Activated CD4-positive, alpha-beta T cell treated with anti-CD3 and anti-CD28 coated beads, Interleukin-2, amount 50 U/mL, for 4 hours (primary cell): ENCODE measurements at regions not wholly inside any gene's neighbourhood (a gene's known extent, or its start where the extent isn't known, plus 50 kb on each side); places are given as distances from the start of the nearest gene placed in this dataset.
"Not testable (repeated sequence)": the region's sequence is repeated elsewhere in the genome, so short reads cannot be mapped to it uniquely, and the experiment has no call there.

Experiments used
- DNase-seq, 2 experiments: peaks; one replicate each; pipeline ENCODE4 v3.0.0-alpha.2; 2020

DNA sequence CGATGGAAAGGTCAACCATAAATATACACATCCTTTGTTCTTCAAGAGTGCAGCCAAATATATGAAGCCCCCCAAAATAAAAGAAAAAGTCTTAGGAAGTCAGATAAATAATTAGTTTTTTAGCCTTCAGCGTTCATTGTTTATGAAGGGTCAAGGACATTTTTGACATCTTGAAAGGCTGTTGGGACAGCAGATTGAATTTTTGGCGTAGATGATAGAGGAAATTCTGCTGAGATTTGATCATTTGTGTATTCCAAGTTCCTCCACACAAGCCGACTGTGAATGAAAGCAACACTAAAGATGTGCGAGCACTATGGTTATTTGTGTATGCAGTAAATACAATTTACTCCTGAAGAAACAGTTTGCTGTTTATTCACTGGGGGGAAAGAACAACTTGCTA lies 177.8 kb upstream of the PARD3B start:
- DNase-seq, result no peak

DNA sequence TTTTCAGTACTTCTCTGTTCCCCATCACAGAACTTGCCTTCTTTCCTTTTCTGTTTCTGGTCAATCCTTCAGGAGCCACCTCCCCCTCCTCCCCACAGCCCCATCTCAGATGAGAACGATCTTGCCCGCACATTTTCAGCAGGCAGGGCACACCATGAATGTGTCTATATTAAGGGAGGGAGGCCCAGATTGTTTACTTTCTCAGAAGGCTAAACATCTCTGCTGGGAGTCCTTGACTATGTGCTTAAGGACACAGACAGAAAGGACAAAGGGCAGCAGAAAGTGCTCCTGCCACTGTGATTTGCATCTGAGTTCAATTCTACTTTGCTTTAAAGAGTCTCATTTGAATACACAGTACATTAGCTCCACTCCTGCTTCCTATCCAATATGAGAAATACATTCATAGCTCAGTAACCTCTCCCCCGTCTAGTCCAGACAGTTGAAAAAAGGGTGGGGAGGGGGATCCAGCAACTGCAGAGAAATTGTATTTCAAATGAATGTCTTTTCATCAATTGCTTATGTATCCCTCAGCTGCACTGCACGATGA lies 175.0 kb upstream of the PARD3B start:
- no peak for DNase-seq

DNA sequence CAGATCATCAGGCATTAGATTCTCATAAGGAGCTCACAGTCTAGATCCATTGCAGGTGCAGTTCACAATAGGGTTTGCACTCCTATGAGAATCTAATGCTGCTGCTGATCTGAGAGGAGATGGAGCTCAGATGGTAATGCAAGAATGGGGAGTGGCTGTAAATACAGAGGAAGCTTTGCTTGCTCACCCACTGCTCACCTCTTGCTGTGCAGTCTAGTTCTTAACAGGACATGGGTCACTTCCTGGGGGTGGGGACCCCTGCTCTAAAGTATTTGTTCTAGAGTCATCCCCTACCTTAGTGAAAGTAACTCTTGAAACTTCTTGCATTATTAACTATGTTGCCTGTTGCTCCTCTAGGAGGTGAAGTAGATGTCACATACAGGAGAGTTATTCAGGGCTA lies 171.3 kb upstream of the PARD3B start:
- DNase-seq, result no peak

DNA sequence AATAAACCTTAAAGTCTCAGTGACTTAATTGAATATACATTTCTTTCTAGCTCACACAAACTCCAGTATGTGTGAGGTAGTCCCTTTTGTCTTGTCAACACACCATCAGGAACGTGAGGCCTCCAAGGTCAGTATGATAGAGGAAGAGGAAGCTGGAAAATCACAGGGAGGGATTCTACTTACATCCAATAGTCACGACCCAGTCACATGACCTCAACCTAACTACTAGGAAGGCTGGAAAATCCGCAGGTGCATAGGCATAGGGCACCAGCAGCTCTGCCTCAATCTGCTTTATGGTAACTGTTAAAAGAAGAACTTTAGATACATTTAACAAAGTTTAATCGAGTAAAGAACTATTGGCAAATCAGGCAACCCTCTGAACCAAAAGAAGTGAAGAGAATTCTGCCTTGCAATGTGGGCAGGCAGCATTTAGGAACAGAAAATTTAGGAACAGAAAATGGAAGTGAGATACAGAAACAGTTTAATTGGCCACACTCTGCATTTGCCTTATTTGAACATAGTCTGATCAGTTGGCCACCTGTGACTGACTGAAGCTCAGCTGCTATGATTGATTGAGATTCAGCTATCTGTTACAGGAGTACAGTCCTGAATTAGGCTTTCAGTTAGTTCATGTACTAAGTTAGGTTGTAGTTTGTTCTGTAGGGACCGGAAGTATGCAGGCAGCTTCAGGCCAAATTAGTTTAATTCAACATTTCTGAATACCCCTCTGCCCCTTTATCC lies 165.0 kb upstream of the PARD3B start:
- no peak for DNase-seq

DNA sequence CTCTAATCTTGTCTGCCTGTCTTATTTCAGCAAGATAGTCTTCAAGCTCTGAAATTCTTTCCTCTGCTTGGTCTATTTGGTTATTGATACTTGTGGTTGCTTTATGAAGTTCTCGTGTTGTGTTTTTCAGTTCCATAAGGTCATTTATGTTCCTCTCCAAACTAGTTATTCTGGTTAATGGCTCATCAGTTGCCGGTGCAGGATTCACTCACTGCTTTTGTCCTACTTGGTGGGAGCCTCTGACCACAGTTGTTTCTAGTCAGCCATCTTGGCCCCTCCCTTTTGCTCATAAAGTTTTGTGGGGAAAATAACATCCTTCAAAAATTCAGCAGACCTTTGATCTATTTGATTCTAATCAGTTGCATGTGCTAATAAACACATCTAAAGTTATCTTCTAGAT lies 158.6 kb upstream of the PARD3B start:
- DNase-seq, result no peak

DNA sequence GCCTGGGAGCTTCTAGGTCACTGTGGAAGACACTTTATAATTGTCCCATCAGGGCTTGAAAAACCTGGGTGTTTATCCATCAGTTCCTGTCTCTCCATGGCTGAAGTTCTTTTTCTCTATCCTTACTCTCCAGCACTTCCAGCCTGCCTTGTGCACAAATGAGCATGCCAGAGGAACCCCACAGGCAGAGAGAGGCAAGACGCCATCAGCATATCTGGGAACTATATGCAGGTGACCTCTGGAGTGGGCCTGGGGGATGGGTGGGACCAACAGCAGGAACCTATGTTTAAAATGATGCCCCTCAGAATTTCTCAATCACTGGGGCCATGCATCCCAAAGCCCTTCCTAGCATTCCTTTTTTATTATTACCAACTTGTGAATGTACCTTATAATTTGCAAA lies 156.2 kb upstream of the PARD3B start:
- no peak for DNase-seq

DNA sequence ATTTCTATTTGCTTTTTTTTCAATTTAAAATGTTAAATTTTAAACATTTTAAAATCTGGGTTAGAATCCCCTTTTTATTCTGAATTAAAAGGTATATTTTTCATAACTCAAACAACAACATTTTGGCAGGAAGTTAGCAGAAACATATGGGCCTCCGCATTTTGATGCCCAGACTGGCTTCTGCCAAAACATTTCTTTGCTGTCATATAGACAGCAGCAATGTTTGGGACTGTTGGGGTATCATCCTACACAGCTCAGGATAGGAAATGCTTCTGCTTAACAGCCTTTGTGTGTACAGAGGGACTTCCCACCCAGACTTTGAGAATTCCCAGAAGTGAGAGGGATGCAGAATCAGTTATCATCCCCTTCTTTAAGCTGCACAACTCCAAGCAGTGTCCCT lies 155.4 kb upstream of the PARD3B start:
- no peak for DNase-seq

DNA sequence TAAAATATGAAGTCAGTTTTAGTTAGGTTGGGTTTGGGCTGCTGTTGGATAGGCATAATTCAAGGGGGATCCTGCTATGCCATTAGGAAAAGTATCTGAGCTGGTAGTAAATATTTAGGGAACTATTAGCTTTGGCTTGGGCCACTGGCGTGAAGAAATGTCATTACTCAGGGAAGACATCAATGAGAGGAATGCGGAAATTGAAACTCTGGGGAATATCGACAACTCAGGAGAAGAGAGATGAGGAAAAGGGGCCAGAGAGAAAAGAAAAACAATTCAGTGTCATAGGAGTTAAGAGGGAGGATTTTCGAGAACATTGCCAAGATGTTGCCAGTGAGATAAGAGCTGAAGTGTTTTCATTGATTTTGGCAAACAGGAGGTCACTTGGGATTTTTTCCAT lies 149.7 kb upstream of the PARD3B start:
- no peak for DNase-seq

DNA sequence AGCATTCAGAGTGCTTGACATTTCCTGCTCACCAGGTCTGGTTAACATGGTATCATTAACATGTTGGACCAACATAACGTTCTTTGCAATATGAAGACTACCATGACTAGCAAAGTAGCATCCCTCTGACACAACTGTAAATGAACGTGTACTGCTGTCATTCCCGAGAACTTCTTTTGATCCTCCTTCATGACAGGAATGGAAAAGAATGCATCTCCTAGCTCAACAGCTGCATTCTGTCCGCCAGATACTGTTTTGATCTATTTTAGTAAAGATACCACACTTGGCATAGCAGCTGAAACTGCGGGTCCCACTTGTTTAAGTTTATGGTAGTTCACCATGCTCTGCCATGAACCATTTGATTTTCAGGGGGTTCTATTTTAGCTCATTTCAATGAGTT lies 144.2 kb upstream of the PARD3B start:
- DNase-seq, result no peak

DNA sequence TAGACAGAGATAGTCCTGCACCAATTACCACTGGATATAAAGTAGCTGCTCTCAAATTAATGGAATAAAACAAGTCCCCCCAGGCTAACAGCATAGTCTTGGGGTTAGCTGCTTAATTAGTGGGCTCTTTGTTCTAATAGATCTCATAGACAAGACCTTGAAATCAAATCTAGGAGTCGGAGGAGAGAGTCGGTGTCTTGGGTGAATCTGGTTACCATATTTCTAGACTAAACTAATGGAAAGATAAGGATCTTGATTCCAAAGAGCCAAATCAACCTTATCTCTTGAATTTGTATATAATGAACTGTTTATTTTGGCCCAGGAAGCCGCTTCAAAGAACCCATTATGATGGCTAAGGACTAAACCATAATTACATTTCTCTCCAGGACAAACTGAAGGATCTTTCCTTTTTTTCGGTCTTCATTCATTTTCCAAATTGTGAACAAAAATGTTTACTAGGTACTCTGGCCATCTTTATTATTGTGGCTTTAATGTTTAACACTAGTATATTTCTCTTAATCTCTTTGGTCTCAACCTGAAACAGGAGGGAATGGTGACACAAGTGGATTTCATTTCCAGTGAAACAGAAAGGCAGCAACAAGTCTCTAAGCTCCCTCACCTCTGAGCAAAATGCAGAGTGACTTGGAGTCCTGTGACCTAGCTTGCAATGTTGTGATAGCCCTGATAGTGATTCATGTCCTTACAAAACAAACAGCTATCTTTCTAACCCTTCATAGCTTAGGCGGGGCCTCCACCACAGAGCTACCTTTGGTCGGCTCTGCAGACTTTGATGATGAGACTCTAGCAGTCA lies 137.9 kb upstream of the PARD3B start:
- DNase-seq, result no peak

DNA sequence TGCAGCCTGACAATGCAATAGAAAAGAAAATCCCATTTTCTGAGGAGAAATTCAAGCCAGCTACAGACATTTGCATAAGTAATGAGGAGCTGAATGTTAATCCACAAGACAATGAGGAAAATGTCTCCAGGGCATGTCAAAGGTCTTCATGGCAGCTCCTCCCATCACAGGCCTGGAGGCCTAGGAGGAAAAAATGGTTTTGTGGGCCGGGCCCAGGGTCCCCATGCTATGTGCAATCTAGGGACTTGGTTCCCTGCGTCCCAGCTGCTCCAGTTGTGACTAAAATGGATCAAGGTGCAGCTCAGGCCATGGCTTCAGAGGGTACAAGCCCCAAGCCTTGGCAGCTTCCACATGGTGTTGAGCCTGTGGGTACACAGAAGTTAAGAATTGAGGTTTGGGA lies 132.5 kb upstream of the PARD3B start:
- DNase-seq, result not testable (repeated sequence)

DNA sequence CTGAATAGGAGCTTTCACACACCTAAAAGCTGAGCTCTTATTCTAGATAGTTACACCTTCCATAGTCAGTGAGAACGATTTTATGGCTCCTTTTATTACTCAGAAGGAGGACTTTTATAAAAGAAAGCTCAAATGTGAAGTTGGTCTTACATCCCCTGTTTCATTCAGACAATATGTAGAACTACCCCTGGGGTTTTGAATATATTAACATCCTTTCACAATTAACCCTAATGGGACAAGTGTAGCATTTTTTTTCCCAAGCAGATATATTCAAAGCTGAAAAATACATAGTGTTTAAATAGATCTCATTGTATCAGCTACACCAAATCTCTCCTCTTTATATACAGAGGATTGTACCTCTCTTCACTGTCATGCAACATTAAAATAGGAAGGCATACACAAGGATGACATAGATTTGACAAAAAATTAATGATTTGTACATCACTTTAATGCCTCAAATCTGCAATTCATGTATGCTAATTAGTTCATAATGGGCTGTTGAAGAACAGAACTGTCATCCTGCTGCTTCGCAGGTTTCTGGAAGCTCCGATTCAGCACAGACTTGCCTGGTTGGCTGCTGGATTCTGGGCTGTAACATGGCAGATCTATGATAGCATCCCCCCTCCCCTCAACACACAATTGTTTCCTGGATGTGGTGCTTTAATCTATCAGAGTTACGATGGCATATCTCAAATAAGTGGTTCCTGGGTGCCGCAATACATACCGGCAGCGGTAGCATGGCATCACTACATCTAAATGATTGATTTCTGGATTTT lies 129.7 kb upstream of the PARD3B start:
- DNase-seq, result no peak

DNA sequence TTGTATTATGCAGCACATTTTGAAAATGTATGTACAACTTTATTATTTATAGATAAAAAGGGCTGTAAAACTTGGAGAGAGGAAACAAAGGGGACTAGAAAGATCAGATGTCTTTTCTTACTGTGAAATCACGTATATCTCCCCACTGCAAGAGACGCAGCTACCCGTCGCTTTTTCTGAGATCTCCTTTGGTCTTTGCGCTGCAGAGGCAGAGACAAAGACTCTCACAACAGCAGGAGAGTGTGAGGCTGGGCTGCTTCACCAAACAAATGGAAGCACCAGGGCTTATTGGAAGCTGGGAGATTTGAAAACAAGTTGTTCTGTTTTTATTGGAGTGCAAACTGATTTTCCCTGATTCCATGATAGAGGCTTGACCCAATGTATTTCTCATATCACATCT lies 129.0 kb upstream of the PARD3B start:
- no peak for DNase-seq

DNA sequence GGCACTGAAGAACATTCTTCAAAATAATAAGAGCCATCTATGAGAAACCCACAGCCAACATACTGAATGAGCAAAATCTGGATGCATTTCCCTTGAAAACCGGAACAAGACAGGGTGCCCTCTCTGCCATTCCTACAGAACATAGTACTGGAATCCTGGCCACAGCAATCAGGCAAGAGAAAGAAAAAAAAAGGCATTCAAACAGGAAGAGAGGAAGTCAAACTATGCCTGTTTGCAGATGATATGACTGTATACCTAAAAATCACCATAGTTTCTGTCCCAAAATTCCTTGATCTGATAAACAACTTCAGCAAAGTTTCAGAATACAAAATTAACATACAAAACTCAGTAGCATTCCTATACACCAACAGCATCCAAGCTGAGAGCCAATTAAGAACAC lies 119.5 kb upstream of the PARD3B start:
- DNase-seq, result no peak

DNA sequence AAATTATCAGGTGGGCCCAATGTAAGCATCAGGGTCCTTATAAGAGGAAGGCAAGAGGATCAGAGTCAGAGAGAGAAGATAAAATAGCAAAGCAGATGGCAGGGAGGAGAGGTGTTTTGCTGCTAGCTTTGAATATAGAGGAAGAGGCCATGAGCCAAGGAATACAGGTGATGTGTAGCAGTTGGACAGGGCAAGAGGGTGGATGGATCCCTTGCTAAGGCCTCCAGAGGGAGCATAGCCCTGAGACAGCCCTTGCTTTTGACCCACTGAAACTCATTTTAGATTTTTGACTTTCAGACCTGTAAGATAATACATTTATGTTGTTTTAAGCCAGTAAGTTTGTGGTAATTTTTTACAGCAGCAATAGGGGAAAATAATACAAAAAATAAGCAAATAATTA lies 116.6 kb upstream of the PARD3B start:
- no peak for DNase-seq

DNA sequence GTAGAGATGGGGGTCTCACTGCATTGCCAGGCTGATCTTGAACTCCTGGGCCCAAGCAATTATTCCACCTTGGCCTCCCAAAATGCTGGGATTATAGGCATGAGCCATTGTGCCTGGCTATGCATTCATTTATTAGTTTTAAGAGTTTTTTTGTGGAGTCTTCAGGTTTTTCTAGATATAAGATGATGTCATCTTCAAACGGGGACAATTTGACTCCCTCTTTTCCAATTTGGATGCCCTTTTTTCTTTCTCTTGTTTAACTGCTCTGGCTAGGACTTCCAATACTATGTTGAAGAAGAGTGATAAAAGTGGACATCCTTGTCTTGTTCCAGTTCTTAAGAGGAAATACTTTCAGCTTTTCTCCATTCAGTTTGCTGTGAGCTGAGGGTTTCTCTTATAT lies 113.7 kb upstream of the PARD3B start:
- no peak for DNase-seq

DNA sequence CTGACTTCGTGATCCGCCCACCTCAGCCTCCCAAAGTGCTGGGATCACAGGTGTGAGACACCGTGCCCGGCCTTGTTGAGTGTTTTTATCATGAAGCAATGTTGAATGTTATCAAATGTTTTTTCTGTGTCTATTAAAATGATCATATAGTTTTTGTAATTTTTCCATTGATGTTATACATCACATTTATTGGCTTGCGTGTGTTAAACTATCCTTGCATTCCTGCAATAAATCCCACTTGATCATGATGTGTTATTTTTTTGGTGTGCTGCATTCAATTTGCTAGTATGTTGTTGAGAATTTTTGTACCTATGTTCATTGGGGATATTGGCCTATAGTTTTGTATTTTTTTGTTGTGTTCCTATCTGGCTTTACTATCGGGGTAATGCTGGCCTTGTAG lies 113.1 kb upstream of the PARD3B start:
- no peak for DNase-seq

DNA sequence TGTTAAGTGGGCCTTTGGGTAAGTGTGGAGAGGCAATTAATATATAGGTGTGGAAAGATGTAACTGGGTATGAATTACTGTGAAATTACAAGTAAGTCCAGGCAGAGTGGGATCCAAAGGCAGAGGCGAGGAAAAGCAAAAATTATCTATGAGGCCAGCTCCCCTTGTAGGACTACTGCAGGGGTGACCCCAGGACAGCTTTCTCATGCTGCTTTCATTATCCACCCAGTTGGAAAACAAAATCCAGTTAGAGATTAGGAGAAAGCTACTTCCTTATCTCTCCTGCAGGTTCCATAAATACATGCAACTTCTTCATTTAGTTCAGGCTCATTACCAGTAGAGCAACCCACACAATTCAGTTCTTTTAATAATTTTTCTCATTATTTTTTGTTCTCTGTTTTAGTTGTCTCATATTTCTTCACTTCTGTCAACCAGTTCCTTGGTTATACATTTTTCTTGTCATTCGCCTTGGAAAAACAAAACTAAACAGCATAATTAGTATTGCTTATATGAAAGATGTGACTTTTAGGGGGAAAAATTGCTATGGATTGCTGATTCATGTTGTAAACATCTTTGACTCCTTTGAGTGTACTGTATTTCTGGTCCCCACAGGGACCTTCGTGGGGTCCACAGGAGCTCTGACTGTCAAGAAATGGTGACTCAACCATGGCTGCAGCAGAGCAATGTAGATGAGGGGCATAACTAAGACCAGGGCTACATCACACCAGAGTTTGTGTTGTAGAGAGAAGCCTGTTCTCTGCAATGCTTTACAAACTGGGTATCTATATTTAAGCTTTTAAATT lies 110.4 kb upstream of the PARD3B start:
- DNase-seq, result no peak

DNA sequence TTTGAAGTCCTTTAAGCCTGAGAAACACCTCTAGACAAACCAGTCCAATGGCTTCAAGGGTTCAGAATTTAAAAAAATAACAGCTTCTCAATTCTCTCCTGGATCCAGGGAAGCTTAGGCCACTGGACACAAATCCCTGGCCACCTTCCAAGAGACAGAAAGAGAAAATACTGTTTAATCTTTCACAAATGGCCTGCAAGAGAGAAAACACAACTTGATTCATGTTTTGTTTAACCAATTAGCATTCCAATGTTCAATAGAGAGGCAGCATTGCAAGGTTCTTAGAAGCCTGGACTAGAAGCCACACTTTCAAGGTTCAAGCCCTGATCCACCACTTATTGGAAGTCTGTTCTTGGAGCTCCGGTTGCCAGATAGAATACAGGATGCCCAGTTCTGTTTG lies 109.0 kb upstream of the PARD3B start:
- DNase-seq, result no peak

DNA sequence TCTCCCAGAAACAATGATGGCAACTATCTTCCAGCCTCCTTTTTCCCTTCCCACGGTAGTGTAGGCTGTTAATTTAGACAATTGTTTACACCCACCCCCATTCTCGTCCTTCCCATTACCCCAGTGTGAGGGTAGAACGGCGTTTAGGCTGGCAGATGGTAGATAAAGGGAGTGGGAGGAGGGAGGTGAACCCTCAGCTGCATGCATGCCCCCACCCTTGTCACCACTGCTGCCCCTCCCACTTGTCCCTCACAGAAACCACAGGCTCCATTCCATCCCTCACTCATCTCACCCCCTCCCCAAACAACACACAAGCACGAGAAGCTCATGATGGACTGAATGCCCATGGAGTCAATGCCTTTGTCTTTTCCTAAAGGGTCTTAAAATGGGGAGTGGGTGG lies 107.9 kb upstream of the PARD3B start:
- DNase-seq, result no peak

DNA sequence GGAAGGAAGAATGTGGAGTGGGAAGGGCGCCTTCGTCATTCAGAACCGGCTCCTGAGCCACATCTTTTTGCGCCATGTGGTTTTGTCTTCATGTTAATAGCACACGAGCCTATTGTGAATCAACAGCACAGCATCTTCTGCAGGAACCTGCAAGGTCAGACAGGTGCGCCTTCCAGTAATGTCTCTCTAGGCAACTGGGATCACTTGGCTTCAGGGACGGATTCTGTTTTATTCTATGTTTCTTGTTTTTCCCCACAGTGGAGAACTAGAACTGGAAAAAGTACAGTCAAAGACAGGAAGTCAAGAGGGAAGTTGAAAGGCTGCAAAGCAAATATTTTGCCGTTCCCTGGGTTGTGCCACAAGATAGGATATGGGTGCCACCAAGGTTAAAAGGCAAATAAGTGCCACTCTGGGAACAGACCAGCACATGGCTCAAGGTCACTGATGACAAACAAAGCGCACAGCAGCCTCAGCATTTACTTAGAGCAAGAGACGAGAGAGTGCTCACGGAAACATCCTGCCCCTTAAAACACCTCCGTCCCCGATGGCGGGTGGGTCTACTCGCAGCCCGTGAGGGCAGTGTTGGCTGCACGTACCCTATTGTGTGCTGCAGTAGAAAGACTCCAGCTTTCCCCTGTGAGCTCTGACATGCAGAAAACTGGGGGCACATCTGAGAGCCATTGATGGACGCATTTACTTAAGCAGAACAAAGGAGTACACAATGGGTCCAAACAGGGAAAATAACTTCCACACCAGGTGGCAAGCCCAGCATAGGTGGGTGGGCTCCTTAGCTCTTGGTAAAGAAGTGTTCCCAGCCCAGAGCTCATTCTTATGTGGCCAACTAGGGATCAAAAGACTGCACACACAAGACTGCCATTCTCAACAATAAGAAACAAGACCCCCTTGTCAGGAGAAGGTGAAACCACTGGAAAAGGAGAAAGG lies 107.2 kb upstream of the PARD3B start:
- DNase-seq, result no peak

DNA sequence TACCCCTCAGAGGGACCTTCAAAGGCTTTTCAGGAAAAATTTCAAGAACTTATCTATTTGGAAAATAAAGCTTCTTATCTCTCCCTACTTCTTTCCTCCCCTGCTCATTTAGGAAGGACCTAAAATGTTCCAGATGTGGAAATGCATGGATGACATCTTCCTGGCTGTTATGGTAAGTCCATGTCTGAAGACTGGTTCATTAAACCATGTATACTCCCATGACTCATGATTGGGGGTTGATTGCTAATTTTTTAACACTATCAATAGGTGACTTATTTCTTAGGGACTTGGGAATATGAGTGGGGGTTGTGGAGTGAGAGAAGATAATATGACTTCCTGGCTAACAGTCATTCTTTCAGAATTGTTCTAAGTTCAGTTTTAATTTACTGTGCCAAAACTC lies 104.0 kb upstream of the PARD3B start:
- no peak for DNase-seq
